Renal pelvis (tissue), 1 donor: ENCODE measurements at regions not wholly inside any gene's neighbourhood (a gene's known extent, or its start where the extent isn't known, plus 50 kb on each side); places are given as distances from the start of the nearest gene placed in this dataset.

Experiments used
- DNase-seq: peaks from one replicate; pipeline ENCODE4 v3.0.0-alpha.2; 2013

DNA sequence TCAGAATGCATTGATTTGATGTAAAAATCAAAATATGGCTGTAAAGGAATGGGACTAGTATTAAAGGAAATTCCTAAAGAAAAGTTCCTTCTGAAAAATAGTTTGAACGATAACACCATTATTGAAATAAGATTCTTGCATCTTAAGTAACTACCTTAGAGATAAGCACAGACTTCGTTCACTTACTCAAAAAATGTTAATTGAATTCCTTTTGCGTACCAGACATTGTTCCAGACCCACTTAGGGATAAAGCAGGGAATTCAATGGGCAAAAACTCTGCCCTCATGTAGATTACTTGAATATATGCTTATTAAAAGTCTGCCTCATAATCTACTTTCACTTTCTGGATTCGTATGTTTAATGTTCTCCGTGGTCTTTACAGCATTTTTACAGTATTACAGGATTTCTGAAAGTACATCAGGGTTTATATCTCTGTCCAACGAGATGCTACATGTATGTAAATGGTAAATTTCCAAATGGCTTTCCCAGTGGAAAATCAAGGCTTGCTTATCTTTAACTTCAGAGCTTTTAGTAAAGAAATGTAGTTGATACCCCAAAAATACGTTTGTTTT, 213.7 kb downstream of the GXYLT1 start:
- no peak for DNase-seq

- DNase-seq = no peak
Measured at GRCh38 chr12:41924111-41924510, 220.6 kb downstream of the GXYLT1 start.

GRCh38 chr12:41923351-41923750, 221.3 kb downstream of the GXYLT1 start:
- no peak for DNase-seq

- no peak for DNase-seq
Measured at GRCh38 chr12:41920355-41920754, 224.3 kb downstream of the GXYLT1 start.

- no peak for DNase-seq
Measured at GRCh38 chr12:41919526-41920261, 225.0 kb downstream of the GXYLT1 start.

GRCh38 chr12:41919048-41919447, 225.6 kb downstream of the GXYLT1 start:
- DNase-seq = no peak

DNA sequence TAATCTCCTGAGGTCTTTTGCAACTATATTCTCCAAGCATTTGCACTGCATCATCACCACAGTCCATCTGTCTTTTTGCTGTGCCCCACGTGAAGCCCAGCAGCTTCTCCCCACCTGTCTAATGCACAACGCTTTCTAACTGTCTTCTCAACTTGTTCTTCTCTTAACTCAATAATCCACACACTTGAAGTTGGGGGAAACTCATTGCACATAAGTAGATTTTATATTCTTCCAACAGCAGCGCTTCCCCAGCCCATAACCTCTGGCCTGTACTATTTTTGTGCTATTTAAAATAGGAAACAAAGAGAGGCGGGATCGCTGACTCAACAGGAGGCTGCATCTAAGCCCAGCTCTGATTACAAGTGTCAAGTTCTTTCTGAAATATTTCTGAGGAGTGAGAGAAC, 226.7 kb downstream of the GXYLT1 start:
- DNase-seq = no peak

- DNase-seq = no peak
Measured at GRCh38 chr12:41917181-41917580, 227.5 kb downstream of the GXYLT1 start.

DNA sequence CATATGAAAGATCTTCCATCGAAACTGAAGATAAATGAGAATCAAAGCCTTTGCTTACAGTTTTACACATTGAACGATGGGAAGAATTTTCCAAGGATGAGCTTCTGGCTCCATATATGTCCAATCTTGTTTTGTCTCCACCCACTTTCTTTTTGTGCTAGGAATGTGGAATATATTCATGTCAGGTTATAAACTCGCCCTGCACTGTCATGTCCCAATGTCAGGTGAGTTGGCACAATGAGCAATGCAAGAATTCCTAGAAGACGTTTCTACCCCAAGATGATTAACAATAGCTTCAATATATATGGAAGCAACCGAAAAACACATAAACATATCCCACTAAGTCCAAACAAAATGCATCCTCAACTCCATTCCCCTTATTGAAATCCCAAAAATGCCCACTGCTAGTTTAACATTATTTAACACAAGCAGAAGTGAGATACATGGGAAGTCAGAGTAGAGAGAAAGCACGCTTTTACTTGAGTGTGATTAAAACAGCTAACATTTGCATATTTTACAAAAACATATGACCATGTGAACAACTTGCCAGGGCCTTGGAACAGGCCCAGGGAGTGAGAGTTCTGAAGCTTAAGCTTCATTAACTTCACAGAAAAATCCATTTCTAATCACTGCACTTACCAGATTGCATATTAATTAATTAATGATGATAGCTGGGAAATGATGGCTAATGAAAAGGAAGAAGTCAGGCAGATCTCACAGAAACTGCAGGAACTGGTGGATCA, 233.9 kb downstream of the GXYLT1 start:
- DNase-seq = no peak

DNA sequence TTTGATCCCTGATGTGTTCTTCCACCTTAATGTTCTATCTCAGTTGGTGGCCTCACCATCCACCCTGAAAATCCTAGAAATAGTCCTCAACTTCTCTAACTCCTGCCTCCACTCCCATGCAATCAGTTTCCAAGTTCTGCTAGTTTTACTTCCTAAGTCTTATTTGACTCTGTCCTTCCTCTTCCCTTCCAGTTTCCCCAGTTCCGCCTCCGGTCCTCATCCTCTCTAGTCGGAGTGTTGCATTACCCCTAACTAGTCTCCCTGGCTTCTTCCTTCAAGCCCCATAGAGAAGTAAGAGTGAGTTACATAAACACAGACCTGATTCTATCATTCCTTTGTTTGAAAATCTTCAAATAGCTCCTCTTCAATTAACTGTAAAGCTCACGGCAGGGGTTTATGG, 236.5 kb downstream of the GXYLT1 start:
- no peak for DNase-seq

GRCh38 chr12:41907550-41907949, 237.1 kb downstream of the GXYLT1 start:
- no peak for DNase-seq

DNA sequence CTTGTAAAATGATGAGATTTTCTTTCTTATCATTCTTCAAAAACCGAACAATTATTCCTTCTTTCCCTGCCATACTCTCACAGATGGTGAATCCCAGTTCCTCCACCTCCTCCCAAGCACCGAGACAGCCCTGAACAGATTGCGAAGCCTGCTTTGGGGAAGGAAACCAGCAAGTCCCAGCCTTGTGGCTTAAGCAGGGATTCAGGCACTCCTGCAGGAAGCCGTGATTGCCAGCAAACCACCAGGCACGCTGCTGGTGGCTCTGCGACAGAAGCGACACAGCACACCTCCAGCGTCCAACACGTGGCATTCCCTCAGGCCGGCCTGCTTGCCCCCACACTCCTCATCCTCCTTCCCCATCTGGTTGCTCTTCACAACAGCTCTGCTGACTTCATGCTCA, 237.7 kb downstream of the GXYLT1 start:
- DNase-seq = no peak

DNA sequence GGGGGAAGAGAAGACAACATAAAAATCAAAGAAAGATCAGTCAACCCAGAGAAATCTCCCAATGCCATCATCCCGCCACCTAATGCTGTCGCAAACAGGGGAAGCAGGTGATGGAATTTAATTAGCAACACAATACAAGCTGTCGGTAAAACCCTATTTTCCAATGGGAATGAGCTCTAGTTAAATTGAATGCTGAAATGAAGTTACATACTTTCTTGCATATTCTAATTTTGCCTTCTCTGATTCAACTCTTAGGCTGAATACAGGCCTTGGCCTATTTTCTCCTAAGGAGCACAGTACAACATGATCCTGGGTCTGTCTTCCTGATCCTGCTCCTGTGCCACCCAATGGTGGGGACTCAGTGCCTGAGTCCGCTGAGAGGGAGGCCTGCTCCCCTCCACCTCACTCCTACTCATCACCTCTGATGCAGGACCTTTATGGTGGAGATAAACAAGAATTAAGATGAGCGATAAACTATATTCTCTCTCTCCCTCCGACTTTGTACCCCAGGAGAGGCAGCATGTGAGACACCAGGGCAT, 238.8 kb downstream of the GXYLT1 start:
- no peak for DNase-seq

DNA sequence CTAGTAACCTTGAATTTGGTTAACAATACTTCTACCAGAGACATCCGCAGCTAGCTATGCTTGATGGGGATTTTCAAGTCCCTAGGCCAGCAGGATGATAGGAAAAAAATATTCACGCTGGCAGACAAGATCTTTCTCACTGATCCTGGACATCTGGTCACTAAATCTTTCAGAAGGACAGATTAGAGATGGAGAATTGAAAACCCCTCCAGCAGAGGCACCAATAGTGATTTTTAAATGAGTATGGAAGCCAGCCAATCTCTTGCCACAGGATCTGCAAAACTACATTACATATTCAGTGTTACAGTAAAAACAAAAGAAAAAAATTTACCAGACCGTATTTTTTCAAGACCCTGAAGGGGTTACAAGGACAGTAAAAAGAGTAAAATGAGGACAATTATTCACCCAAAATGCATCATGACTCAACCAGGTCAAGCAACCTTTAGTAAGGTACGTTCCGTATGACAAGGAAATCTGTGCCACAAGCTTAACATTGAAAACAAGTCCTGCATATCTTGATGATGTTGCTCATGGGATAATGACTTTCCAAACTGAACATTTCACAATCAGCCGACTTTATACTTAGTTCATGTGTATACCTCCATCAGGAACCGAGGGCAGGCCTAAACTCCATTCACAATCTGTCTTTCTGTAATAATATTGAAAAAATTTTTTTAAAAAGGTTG, 239.5 kb downstream of the GXYLT1 start:
- DNase-seq = no peak

DNA sequence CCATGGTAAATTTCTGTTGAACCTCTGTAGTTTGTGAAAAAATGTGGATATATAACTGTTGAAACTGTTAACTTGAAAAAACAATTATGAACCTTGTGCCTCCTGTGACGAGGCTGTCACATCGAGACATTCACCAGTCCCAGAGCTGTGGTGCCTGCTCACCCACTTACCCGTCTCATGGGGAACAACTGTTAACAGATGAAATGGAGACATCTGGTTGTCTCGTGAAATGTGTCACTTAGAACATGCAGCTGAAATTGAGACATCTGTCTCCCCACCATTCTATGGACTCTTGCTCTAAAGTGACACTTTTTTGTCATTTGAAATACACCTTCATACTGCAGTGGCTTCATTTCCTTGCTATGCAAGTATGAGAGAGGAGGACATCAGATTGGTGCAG, 240.6 kb downstream of the GXYLT1 start:
- no peak for DNase-seq

DNA sequence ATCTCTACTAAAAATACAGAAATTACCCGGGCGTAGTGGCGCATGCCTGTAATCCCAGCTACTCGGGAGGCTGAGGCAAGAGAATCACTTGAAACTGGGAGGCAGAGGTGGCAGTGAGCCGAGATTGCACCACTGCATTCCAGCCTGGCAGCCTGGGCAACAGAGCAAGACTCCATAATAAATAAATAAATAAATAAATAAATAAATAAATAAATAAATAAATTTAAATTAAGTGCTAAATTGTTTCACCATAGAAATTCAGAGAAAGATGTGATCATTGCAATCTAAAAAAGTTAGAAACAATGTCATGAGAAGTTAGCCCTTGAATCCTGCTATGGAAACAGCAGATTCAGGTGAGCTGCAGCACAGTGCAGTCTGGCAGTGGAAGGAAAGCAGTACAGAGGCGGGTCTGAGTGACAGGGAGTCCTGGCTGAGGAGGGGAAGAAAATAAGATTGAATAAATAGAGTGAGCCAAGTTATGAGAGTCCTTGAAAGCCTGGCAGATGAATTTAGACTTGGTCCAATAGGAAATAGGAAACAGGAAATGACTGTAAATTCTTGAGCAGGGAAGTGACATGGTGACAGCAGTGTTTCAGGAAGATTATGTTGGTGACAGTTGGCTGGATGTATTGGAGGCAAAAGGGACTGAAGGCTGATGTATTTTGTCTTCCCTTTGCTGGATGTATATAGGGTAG, 241.5 kb downstream of the GXYLT1 start:
- DNase-seq = no peak

DNA sequence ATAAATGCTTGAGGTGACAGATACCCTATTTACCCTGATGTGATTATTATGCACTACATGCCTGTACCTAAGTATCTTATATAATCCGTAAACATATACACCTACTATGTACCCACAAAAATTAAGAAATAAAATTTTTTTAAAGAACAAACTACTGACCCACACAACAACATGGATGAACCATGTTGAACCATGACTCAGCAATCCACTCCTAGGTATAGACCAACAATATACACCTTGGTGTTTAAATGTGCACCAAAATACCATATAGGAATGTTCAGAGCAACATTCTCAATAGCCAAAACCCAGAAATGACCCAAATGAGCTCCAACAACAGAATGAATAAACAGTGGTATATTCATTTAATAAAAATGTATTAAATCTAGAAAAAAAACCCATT, 245.1 kb downstream of the GXYLT1 start:
- DNase-seq = no peak

- no peak for DNase-seq
Measured at GRCh38 chr12:41897593-41897992, 247.1 kb downstream of the GXYLT1 start.

GRCh38 chr12:41893491-41893890, 251.2 kb downstream of the GXYLT1 start:
- DNase-seq = no peak

DNA sequence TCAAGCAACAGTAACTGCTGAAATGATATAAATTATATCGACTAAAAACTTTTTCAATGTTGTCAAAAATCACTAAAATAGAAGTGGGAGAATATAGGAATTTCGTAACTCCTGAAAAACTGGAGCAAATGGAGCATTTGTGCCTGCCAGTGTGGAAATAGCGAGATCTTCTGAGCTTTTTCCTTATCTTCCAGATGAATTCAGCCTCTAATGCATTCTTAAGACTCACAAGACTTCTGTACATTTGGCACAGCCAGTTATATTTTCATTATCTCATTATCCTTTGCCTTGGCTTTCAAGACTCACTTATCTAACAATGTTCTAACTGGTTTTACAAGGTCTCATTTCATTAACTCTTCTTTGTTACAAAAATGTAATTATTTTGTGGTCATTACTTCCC, 252.4 kb downstream of the GXYLT1 start:
- no peak for DNase-seq

GRCh38 chr12:41891226-41891625, 253.4 kb downstream of the GXYLT1 start:
- no peak for DNase-seq

DNA sequence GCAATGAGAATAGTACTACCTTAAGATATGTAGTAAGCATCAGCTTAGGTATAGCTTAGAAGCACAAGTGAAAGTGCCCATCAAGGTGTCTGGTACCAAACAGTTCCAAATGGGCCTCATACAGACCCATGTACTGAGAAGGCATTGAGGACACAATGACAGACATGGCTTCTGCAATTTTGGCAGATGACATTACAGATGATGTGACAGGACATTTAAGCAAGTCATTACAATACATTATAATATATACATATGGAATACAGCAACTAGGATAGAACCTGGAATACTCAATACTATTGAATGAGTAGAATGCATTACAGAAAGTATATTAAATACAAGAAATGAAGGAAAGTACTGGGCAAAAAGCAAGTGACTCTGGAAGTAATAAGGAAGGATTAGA, 256.4 kb downstream of the GXYLT1 start:
- no peak for DNase-seq
